Amniotic stem cell (primary cell): ENCODE measurements at regions not wholly inside any gene's neighbourhood (a gene's known extent, or its start where the extent isn't known, plus 50 kb on each side); places are given as distances from the start of the nearest gene placed in this dataset.
"Not testable (repeated sequence)": the region's sequence is repeated elsewhere in the genome, so short reads cannot be mapped to it uniquely, and the experiment has no call there.

ENCODE experiments used
- DNase-seq: peaks from one replicate; lab custom pipeline; 2025; lab: John Stamatoyannopoulos, UW

GRCh38 chr16:82300374-82300951 is 130.4 kb upstream of the MPHOSPH6 start:
- DNase-seq, result no peak

DNA sequence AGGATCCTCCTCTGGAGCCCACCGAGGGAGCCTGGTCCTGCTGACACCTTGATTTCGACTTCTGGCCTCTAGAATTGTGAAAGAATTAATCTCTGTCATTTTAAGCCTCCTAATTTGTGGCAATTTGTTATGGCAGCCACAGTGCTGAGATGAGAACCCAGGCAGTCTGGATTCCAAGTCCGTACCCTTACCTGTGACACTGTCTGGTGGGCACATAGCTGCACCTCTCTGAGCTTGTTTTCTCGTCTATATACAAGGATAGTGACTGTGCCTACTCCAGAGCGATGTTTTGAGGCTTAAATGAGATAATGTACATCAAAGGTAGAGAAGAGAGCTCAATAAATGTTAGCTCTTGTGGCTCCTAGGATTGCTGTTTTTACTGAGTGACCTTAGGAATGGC is 128.4 kb upstream of the MPHOSPH6 start:
- DNase-seq, result no peak

GRCh38 chr16:82295290-82296201 is 125.5 kb upstream of the MPHOSPH6 start:
- no peak for DNase-seq

- DNase-seq, result no peak
Measured at GRCh38 chr16:82293671-82294070, 123.6 kb upstream of the MPHOSPH6 start.

DNA sequence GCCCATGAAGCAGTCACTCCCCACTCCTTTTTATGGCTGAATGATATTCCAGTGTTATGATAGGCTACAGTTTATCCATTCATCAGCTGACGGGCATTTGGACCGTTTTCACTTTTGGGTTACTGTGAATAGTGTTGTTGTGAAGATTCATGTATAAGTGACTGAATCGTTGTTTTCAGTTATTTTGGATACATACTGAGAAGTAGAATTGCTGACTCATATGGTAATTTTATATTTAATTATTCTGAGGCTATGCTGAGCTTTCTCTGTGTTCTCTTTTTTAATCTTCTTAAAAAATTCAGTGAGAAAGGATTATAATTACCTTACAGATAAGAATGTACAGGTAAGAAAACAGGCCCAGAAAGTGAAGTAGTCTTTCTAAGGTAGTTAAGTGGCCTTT is 117.9 kb upstream of the MPHOSPH6 start:
- DNase-seq, result no peak

DNA sequence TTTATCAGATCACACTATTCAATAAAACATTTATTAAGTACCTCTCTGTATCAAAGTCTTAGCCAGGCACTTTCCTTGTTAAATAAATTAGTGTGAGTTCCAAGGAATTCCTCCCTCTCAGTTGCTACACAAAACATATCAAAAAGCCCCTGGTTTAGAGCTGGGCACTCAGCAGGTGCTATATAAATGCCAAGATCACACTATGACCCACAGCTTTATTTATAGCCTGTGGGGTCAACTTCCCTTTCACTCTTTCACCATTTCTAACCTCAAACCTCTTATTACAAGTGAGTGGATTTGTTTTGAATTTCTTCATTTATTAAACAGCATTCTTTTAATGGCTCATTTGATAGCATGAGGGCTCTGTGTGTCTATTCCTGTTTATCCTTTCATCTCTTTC is 112.6 kb upstream of the MPHOSPH6 start:
- DNase-seq, result no peak

- DNase-seq, result no peak
Measured at GRCh38 chr16:82281544-82281943, 111.5 kb upstream of the MPHOSPH6 start.

- no peak for DNase-seq
Measured at GRCh38 chr16:82280867-82281266, 110.8 kb upstream of the MPHOSPH6 start.

- DNase-seq, result not testable (repeated sequence)
Measured at GRCh38 chr16:82275349-82275748, 105.3 kb upstream of the MPHOSPH6 start.

DNA sequence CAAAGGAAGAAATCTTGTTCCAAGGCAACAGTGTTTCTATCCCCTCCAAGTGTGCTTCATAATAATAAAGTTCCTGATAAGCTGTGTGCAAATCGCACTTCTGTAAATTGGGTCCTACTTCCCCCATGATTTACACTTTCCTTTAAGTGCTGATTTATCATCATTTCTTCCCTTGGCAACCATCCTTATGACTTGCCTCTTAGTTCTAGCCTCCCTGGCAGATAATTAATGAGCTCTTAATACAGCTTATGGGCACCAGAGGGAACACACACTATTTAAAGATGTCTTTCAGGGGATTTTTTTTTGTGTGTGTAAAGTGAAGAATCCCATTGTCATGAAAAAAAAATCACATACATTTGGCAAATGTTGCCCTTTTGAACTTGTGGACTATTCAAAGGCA is 101.6 kb upstream of the MPHOSPH6 start:
- no peak for DNase-seq

DNA sequence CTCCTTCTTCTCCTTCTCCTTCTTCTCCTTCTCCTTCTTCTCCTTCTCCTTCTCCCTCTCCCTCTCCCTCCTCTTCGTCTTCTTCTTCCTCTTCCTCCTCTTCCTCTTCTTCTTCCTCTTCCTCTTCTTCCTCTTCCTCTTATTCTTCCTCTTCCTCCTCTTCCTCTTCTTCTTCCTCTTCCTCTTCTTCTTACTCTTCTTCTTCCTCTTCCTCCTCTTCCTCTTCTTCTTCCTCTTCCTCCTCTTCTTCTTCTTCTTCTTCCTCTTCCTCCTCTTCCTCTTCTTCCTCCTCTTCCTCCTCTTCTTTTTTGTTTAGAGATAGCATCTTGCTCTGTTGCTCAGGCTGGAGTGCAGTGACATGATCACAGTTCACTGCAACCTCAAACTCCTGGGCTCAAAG is 97.7 kb upstream of the MPHOSPH6 start:
- not testable (repeated sequence) for DNase-seq

GRCh38 chr16:82265809-82266208 is 95.8 kb upstream of the MPHOSPH6 start:
- no peak for DNase-seq

GRCh38 chr16:82264756-82265155 is 94.7 kb upstream of the MPHOSPH6 start:
- no peak for DNase-seq

DNA sequence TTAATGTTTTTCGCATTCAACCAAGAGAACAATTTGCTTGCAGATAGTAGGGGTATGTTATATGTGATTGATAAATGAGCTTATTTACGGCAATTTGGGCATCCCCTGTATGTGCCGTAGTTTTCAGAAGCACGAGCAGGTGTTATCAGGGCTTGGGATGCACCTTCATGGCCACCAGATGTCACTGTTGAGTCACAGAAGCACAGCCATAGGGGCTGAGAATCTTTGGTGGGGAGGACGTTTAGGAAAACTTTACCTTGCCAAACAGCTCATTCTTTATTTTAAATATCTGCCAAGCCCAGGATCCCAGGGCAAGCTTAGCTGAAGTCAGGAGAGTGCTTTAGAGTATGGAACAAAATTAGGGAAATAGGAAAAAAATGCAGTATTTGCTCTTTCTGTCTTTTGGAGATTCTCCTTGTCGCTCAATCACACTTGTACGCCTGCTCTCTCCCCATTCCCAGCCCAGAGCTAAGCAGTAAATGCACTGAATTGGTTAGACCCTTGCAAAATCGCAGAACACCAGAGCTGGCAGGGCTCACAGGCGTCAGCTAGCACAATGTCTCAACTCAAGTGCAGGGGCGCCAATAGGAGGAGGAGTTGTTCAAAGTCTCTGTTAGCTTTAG is 93.6 kb upstream of the MPHOSPH6 start:
- DNase-seq, result peak; percentile 5

GRCh38 chr16:82262244-82262643 is 92.2 kb upstream of the MPHOSPH6 start:
- no peak for DNase-seq

DNA sequence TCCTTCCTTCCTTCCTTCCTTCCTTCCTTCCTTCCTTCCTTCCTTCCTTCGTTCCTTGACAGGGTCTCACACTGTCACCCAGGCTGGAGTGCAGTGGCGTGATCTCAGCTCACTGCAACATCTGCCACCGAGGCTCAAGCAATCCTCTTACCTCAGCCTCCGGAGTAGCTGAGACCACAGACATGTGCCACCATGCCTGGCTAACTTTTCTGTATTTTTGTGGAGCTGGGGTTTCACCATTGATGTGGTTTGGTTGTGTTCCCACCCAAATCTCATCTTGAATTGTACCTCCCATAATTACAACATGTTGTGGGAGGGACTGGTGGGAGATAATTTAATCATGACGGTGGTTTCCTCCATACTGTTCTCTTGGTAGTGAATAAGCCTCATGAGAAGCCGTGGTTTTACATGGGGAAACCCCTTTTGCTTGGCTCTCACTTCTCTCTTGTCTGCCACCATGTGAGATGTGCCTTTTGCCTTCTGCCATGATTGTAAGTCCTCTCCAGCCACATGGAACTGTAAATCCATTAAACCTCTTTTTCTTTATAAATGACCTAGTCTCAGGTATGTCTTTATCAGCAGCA is 90.3 kb upstream of the MPHOSPH6 start:
- no peak for DNase-seq

- no peak for DNase-seq
Measured at GRCh38 chr16:82259731-82260130, 89.7 kb upstream of the MPHOSPH6 start.

DNA sequence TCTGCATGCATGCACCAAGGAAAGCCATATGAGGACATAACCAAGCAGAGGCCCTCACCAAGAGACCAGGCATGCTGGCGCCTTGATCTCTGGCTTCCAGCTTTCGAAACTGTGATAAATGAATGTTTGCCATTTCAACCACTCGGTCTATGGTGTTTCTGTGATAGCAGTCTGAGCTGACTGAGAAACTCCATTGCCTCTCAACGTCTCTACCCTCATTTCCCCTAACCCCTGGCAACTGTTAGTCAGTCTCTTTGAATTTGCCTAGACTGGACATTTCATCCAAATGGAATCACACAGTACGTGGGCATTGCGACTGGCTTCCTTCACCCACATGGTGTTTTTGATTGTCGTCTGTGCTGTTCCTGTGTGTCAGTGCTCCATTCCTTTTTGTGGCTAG is 88.0 kb upstream of the MPHOSPH6 start:
- no peak for DNase-seq

DNA sequence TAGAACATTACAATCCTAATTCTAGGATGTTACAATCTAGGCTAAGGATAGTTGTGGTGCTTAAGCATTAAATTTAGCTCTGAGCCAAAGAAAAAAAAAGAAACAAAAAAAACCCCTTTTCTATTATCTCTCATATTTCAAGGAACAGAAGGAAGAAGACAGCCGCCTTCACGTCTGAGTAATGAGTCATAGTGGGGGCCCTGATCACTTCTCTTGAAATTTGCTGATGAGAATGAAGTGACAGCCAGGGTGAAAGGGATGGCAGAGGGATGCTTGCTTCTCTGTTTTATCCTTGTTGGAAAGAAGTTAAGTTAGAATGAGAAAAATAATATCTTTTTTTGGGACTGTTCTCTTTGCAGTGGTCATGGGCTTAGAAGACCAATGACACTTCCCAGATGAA is 82.6 kb upstream of the MPHOSPH6 start:
- DNase-seq, result no peak

GRCh38 chr16:82248677-82249076 is 78.7 kb upstream of the MPHOSPH6 start:
- DNase-seq, result no peak

- no peak for DNase-seq
Measured at GRCh38 chr16:82248012-82248656, 78.1 kb upstream of the MPHOSPH6 start.

GRCh38 chr16:82242201-82242600 is 72.2 kb upstream of the MPHOSPH6 start:
- no peak for DNase-seq
